ENCODE measurements at regions not wholly inside any gene's neighbourhood (a gene's known extent, or its start where the extent isn't known, plus 50 kb on each side); places are given as distances from the start of the nearest gene placed in this dataset.

DNA sequence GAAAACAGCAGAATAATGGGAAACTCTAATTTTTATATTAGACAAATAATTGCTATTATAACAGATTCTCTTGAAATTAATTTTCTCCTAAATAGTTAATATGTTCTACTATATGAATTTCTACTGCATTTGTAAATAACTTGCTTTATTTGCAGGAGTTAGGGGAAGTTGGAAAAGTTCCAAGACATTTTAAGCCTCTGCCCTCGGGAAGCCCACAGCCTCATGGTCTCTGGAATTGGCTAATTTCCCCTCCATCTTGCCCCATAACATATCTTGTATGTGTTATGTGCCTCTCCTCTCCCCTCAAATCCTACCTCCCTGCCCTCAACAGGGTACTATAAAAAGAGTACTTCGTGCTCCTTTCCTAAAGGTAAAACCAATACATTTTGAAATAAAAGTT, 271.4 kb upstream of the NR5A2 start:
- Histone ChIP-seq H3K9ac (ENCODE audit: low read length) (no peak overlapping the region), H3K18ac (ENCODE audit: low read depth in 1 of 2, low read length in 2 of 2) (no peak overlapping the region), H4K8ac (ENCODE audit: low read length) (no peak overlapping the region), H3K4me1 (ENCODE audit: control insufficient read depth, insufficient read depth, low read depth, low read length) (no peaks in the 10 kb centered on the region), H3K4ac (ENCODE audit: low read depth in 1 of 2, low read length in 2 of 2) (no peak overlapping the region), H3K36me3 (ENCODE audit: control insufficient read depth in 1 of 2, insufficient read depth in 2 of 2, low read depth in 1 of 2, low read length in 2 of 2) (no peaks in the 10 kb centered on the region), H2AK5ac (ENCODE audit: low read length, severe bottlenecking) (no peak overlapping the region), H3K79me1 (replicated peaks; ENCODE audit: low read length, poor library complexity, severe bottlenecking) (no peaks in the 10 kb centered on the region), H3K4me2 (ENCODE audit: low read length, poor library complexity, severe bottlenecking) (no peak overlapping the region), H2BK12ac (ENCODE audit: low read length in 2 of 2) (no peak overlapping the region), H3K27me3 (ENCODE audit: control insufficient read depth in 1 of 2, insufficient read depth in 1 of 2, low read length in 2 of 2) (peaks cover 0 to 3% of the 10 kb centered on the region in 2 experiments), H3K4me3 (ENCODE audit: insufficient read depth in 1 of 2, low read depth in 1 of 2, low read length in 2 of 2) (no peak overlapping the region), H4K91ac (ENCODE audit: low read length) (no peak overlapping the region), H2AFZ (ENCODE audit: low read depth, low read length) (no peak overlapping the region), H3K9me3 (ENCODE audit: control insufficient read depth, low read length) (no peaks in the 10 kb centered on the region), H3K23ac (ENCODE audit: low read length in 2 of 2) (no peak overlapping the region), H3K27ac (ENCODE audit: low read length, poor library complexity, severe bottlenecking) (no peak overlapping the region), H2BK15ac (ENCODE audit: low read depth, poor library complexity, severe bottlenecking) (no peak overlapping the region), H3K14ac (ENCODE audit: low read length in 2 of 2) (no peak overlapping the region), H2BK5ac (ENCODE audit: low read depth, low read length, poor library complexity, severe bottlenecking) (no peak overlapping the region), H2BK120ac (ENCODE audit: low read depth, low read length) (no peak overlapping the region)
- DNase-seq = no peak
- WGBS = 77% methylated on average over 1 of the region's 2 CpGs

DNA sequence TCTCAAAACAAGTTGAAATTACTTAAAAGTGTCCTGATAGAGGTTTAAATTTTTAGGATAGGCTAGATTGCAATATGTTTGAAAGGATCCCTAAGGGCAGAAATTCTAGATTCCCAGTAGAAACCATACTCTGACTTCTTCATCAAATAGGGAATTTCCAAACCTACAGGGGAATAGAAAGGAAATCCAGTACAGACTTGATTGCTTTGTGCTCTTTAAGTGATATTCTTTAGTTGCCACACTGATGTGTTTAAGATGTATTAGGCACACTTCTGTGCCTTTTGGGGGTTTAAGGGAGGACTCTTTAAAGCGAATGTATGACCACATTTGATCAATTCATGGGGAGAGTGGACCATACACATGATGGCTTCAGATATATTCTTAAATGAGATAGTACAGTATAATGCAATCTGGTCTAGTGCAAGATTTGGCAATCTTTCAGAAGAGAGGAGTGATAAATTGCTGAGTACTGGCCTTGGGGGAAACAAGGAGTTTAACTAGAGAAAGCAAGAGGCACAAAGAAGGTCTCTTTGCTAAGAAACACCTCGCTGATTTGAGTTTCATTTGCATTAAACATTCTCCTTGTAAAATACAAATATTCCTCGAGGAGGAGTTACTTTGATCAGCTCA, 268.8 kb upstream of the NR5A2 start:
- H3K9ac ChIP-seq (ENCODE audit: low read length) = no peak overlapping the region
- H3K9me3 ChIP-seq (ENCODE audit: control insufficient read depth, low read length) = no peaks in the 10 kb centered on the region
- H2BK5ac ChIP-seq (ENCODE audit: low read depth, low read length, poor library complexity, severe bottlenecking) = no peak overlapping the region
- H3K27me3 ChIP-seq (ENCODE audit: control insufficient read depth in 1 of 2, insufficient read depth in 1 of 2, low read length in 2 of 2) = peaks cover 0 to 3% of the 10 kb centered on the region in 2 experiments
- no peaks in the 10 kb centered on the region for H3K36me3 ChIP-seq (ENCODE audit: control insufficient read depth in 1 of 2, insufficient read depth in 2 of 2, low read depth in 1 of 2, low read length in 2 of 2)
- no peak overlapping the region for H2AFZ ChIP-seq (ENCODE audit: low read depth, low read length)
- H2BK12ac ChIP-seq (ENCODE audit: low read length in 2 of 2) = no peak overlapping the region
- H3K4me3 ChIP-seq (ENCODE audit: insufficient read depth in 1 of 2, low read depth in 1 of 2, low read length in 2 of 2) = no peak overlapping the region
- no peak overlapping the region for H2BK120ac ChIP-seq (ENCODE audit: low read depth, low read length)
- no peak overlapping the region for H4K91ac ChIP-seq (ENCODE audit: low read length)
- H2BK15ac ChIP-seq (ENCODE audit: low read depth, poor library complexity, severe bottlenecking) = no peak overlapping the region
- no peak overlapping the region for H2AK5ac ChIP-seq (ENCODE audit: low read length, severe bottlenecking)
- no peak overlapping the region for H3K4ac ChIP-seq (ENCODE audit: low read depth in 1 of 2, low read length in 2 of 2)
- 66% methylated on average over 2 of the region's 3 CpGs for WGBS
- H3K23ac ChIP-seq (ENCODE audit: low read length in 2 of 2) = no peak overlapping the region
- H3K79me1 ChIP-seq (replicated peaks; ENCODE audit: low read length, poor library complexity, severe bottlenecking) = no peaks in the 10 kb centered on the region
- no peaks in the 10 kb centered on the region for H3K4me1 ChIP-seq (ENCODE audit: control insufficient read depth, insufficient read depth, low read depth, low read length)
- no peak for DNase-seq
- no peak overlapping the region for H4K8ac ChIP-seq (ENCODE audit: low read length)
- H3K18ac ChIP-seq (ENCODE audit: low read depth in 1 of 2, low read length in 2 of 2) = no peak overlapping the region
- no peak overlapping the region for H3K27ac ChIP-seq (ENCODE audit: low read length, poor library complexity, severe bottlenecking)
- no peak overlapping the region for H3K4me2 ChIP-seq (ENCODE audit: low read length, poor library complexity, severe bottlenecking)
- H3K14ac ChIP-seq (ENCODE audit: low read length in 2 of 2) = no peak overlapping the region

DNA sequence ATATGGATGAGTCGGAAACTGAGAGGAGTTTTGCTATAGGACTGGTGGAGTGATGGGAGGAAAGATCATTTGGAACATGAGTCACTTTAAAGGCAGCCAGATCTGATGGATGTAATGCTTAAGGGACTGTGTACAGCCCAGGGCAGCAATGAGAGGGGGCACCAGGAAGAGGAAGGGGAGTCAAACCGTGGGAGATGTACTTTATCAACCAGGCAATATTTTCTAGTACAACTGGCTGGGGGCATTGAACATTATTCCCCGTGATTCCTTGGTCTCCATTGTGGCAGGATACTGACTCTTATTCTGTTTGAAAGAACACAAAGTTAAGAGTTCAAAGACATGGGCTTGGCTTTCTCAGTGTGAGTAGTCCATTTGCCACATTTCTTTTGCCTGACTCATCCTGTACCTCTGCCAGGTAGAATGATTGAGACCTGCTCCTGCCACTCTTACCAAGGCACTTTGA, 268.2 kb upstream of the NR5A2 start:
- H3K36me3 ChIP-seq (ENCODE audit: control insufficient read depth in 1 of 2, insufficient read depth in 2 of 2, low read depth in 1 of 2, low read length in 2 of 2) = no peaks in the 10 kb centered on the region
- H3K4me2 ChIP-seq (ENCODE audit: low read length, poor library complexity, severe bottlenecking) = no peak overlapping the region
- H3K4me3 ChIP-seq (ENCODE audit: insufficient read depth in 1 of 2, low read depth in 1 of 2, low read length in 2 of 2) = no peak overlapping the region
- peak overlapping the region; percentile 24 for H4K8ac ChIP-seq (ENCODE audit: low read length)
- H3K18ac ChIP-seq (ENCODE audit: low read depth in 1 of 2, low read length in 2 of 2) = no peak overlapping the region
- peak; percentile 26 for DNase-seq
- no peak overlapping the region for H2BK5ac ChIP-seq (ENCODE audit: low read depth, low read length, poor library complexity, severe bottlenecking)
- no peaks in the 10 kb centered on the region for H3K79me1 ChIP-seq (replicated peaks; ENCODE audit: low read length, poor library complexity, severe bottlenecking)
- no peaks in the 10 kb centered on the region for H3K4me1 ChIP-seq (ENCODE audit: control insufficient read depth, insufficient read depth, low read depth, low read length)
- no peak overlapping the region for H3K14ac ChIP-seq (ENCODE audit: low read length in 2 of 2)
- H3K4ac ChIP-seq (ENCODE audit: low read depth in 1 of 2, low read length in 2 of 2) = no peak overlapping the region
- no peaks in the 10 kb centered on the region for H3K9me3 ChIP-seq (ENCODE audit: control insufficient read depth, low read length)
- no peak overlapping the region for H4K91ac ChIP-seq (ENCODE audit: low read length)
- H2BK15ac ChIP-seq (ENCODE audit: low read depth, poor library complexity, severe bottlenecking) = no peak overlapping the region
- no peak overlapping the region for H3K23ac ChIP-seq (ENCODE audit: low read length in 2 of 2)
- no peak overlapping the region for H3K9ac ChIP-seq (ENCODE audit: low read length)
- 58% methylated on average over 3 of the region's 3 CpGs for WGBS
- H3K27me3 ChIP-seq (ENCODE audit: control insufficient read depth in 1 of 2, insufficient read depth in 1 of 2, low read length in 2 of 2) = peaks cover 0 to 3% of the 10 kb centered on the region in 2 experiments
- no peak overlapping the region for H2BK12ac ChIP-seq (ENCODE audit: low read length in 2 of 2)
- H2BK120ac ChIP-seq (ENCODE audit: low read depth, low read length) = no peak overlapping the region
- H2AFZ ChIP-seq (ENCODE audit: low read depth, low read length) = no peak overlapping the region
- no peak overlapping the region for H3K27ac ChIP-seq (ENCODE audit: low read length, poor library complexity, severe bottlenecking)
- H2AK5ac ChIP-seq (ENCODE audit: low read length, severe bottlenecking) = no peak overlapping the region

DNA sequence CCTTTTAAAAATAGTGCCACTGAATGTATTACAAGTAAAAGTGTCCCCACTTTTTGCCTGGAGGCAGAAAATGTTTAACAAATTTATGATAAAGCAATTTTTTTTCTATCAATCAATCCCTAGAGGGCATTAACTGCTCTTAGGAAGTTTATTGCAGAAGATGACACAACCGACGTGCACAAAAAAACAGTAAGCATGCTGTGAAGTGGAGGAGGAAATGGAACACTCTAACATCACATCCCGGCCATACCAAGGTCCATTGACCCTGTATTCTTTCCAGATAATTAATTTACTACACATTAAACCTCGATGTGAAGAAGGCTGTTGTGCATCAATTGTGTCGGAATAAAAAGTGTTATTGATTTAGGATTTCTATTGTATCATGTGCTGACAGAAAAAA, 264.9 kb upstream of the NR5A2 start:
- H2BK5ac ChIP-seq (ENCODE audit: low read depth, low read length, poor library complexity, severe bottlenecking) = no peak overlapping the region
- H2AFZ ChIP-seq (ENCODE audit: low read depth, low read length) = no peak overlapping the region
- H2BK15ac ChIP-seq (ENCODE audit: low read depth, poor library complexity, severe bottlenecking) = no peak overlapping the region
- no peaks in the 10 kb centered on the region for H3K79me1 ChIP-seq (replicated peaks; ENCODE audit: low read length, poor library complexity, severe bottlenecking)
- H2AK5ac ChIP-seq (ENCODE audit: low read length, severe bottlenecking) = no peak overlapping the region
- WGBS = no CpG with 5 or more reads among the region's 5 CpGs
- no peak overlapping the region for H3K4me2 ChIP-seq (ENCODE audit: low read length, poor library complexity, severe bottlenecking)
- DNase-seq = no peak
- no peak overlapping the region for H3K14ac ChIP-seq (ENCODE audit: low read length in 2 of 2)
- H3K27me3 ChIP-seq (ENCODE audit: control insufficient read depth in 1 of 2, insufficient read depth in 1 of 2, low read length in 2 of 2) = peaks cover 0 to 3% of the 10 kb centered on the region in 2 experiments
- no peak overlapping the region for H3K4me3 ChIP-seq (ENCODE audit: insufficient read depth in 1 of 2, low read depth in 1 of 2, low read length in 2 of 2)
- H4K8ac ChIP-seq (ENCODE audit: low read length) = no peak overlapping the region
- no peak overlapping the region for H3K23ac ChIP-seq (ENCODE audit: low read length in 2 of 2)
- H3K4ac ChIP-seq (ENCODE audit: low read depth in 1 of 2, low read length in 2 of 2) = no peak overlapping the region
- H3K9me3 ChIP-seq (ENCODE audit: control insufficient read depth, low read length) = peaks cover 23% of the 10 kb centered on the region
- H2BK12ac ChIP-seq (ENCODE audit: low read length in 2 of 2) = no peak overlapping the region
- no peak overlapping the region for H4K91ac ChIP-seq (ENCODE audit: low read length)
- H3K27ac ChIP-seq (ENCODE audit: low read length, poor library complexity, severe bottlenecking) = no peak overlapping the region
- H3K9ac ChIP-seq (ENCODE audit: low read length) = no peak overlapping the region
- no peaks in the 10 kb centered on the region for H3K4me1 ChIP-seq (ENCODE audit: control insufficient read depth, insufficient read depth, low read depth, low read length)
- no peak overlapping the region for H2BK120ac ChIP-seq (ENCODE audit: low read depth, low read length)
- no peaks in the 10 kb centered on the region for H3K36me3 ChIP-seq (ENCODE audit: control insufficient read depth in 1 of 2, insufficient read depth in 2 of 2, low read depth in 1 of 2, low read length in 2 of 2)
- H3K18ac ChIP-seq (ENCODE audit: low read depth in 1 of 2, low read length in 2 of 2) = no peak overlapping the region

All from mesenchymal stem cell (in vitro differentiated cells and primary cell).